NCI-H2107 treated with DMSO at 0.1 percent for 48 hours (cell line): ENCODE measurements at regions not wholly inside any gene's neighbourhood (a gene's known extent, or its start where the extent isn't known, plus 50 kb on each side); places are given as distances from the start of the nearest gene placed in this dataset.
"Not testable (repeated sequence)": the region's sequence is repeated elsewhere in the genome, so short reads cannot be mapped to it uniquely, and the experiment has no call there.

ENCODE experiments used
- DNase-seq: peaks from one replicate; lab custom pipeline; 2025; ENCODE audit not compliant: unreplicated experiment; lab: John Stamatoyannopoulos, UW

DNA sequence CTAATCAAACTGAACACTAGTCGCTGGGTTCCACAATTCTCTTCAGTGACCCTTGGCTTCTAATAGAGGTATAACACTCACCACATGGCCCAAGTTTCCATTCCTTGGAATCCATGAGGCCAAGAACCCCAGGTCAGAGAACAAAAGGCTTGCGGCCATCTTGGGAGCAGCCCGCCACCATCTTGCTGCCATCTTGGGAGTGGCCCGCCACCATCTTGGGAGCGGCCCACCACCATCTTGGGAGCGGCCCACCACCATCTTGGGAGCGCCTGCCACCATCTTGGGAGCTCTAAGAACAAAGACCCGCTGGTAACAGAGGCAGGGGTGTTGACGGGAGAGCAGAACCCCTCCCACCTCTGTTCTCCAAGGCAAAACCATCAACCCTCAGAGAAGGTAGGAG lies 493.4 kb downstream of the MATN1 start:
- DNase-seq, result no peak

- DNase-seq, result no peak
These were observed 493.8 kb downstream of the MATN1 start for GRCh38 chr1:30229557-30229956.

- no peak for DNase-seq
These were observed 496.7 kb downstream of the MATN1 start for GRCh38 chr1:30226648-30227047.

DNA sequence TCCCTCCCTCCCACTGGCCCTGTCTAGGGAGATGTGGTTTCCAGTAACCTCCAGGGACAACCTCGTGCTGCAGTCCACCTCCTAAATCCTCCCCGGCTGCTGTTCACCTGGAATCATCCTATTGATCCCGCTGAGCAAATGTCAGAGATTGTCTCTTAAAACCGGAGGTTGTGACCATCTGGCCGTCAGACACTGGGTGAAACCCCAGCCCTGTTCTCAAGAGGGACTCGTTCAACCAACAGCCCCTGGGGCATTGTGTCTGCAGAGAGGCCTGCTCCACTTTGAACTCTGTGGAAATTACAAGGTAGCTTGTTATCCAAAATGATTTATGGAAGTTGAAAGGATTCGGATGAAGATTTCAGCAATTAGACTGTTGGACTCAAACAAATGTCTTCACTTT lies 498.0 kb downstream of the MATN1 start:
- DNase-seq, result no peak

- DNase-seq, result no peak
These were observed 503.7 kb downstream of the MATN1 start for GRCh38 chr1:30219675-30220074.

GRCh38 chr1:30218438-30218837 lies 504.9 kb downstream of the MATN1 start:
- no peak for DNase-seq

- DNase-seq, result no peak
These were observed 506.8 kb downstream of the MATN1 start for GRCh38 chr1:30216602-30217001.

GRCh38 chr1:30213936-30214335 lies 509.4 kb downstream of the MATN1 start:
- DNase-seq, result no peak

- not testable (repeated sequence) for DNase-seq
These were observed 515.4 kb downstream of the MATN1 start for GRCh38 chr1:30207962-30208361.

- not testable (repeated sequence) for DNase-seq
These were observed 516.8 kb downstream of the MATN1 start for GRCh38 chr1:30206631-30207030.

- DNase-seq, result not testable (repeated sequence)
These were observed 518.5 kb downstream of the MATN1 start for GRCh38 chr1:30204916-30205315.

- no peak for DNase-seq
These were observed 522.4 kb downstream of the MATN1 start for GRCh38 chr1:30201015-30201414.

GRCh38 chr1:30200161-30200560 lies 523.2 kb downstream of the MATN1 start:
- DNase-seq, result no peak

GRCh38 chr1:30199563-30199962 lies 523.8 kb downstream of the MATN1 start:
- no peak for DNase-seq

DNA sequence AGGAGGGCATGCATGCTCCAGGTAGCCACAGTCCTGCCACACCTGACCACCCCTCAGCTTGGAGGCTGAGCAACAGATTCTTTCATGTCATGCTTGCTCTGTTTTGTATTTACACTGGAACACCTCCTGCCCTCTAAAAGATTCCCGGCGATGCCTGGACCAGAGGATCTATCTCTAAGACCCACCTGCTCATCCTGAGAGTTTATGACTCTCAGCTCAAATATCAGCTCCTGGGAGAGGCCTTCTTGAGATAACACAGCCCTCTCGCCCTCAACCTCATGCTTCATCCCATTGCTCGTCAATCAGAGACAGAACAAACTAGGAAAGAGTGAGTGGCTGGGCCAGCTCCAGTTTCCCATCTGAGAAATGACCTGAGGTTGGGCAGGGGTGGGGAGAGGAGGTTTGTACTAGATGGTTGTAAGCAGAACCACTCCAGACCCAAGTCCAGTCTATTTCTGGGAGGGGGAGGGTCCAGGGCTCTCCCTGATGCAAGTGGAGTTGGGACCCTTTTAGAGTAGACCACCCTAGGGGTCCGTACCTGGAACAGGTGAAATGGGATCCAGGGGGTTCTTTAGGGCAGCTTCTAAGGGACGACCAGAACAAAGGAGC lies 524.5 kb downstream of the MATN1 start:
- DNase-seq, result no peak

- DNase-seq, result no peak
These were observed 525.0 kb downstream of the MATN1 start for GRCh38 chr1:30198451-30198760.

DNA sequence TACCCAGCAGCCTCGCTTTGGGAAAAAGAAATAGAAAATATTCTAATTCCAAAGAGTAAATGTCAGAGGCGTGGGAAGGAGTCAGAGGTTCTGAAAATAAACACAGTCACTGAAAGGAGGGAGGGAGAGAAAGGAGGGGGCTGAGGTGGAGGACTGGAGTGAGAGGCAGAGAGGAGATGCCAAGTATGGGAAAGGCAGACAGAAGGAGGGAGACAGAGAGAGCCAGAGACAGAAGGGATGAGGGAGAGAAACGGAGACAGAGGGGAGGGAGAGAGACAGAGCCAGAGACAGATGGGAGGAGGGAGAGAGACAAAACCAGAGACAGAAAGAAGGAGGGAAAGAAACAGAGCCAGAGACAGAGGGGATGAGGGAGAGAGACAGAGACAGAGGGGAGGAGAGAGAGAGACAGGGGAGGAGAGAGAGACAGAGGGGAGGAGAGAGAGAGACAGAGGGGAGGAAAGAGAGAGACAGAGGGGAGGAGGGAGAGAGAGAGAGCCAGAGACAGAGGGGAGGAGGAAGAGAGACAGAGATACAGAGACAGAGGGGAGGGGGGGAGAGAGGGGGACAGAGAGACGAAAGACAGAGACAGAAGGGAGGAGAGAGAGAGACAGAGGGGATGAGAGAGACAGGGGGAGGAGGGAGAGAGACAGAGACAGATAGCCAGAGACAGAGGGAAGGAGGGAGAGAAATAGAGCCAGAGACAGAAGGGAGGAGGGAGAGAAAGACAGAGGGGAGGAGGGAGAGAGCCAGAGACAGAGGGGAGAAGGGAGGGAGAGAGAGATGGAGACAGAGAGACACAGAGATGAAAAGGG lies 525.5 kb downstream of the MATN1 start:
- DNase-seq, result no peak

DNA sequence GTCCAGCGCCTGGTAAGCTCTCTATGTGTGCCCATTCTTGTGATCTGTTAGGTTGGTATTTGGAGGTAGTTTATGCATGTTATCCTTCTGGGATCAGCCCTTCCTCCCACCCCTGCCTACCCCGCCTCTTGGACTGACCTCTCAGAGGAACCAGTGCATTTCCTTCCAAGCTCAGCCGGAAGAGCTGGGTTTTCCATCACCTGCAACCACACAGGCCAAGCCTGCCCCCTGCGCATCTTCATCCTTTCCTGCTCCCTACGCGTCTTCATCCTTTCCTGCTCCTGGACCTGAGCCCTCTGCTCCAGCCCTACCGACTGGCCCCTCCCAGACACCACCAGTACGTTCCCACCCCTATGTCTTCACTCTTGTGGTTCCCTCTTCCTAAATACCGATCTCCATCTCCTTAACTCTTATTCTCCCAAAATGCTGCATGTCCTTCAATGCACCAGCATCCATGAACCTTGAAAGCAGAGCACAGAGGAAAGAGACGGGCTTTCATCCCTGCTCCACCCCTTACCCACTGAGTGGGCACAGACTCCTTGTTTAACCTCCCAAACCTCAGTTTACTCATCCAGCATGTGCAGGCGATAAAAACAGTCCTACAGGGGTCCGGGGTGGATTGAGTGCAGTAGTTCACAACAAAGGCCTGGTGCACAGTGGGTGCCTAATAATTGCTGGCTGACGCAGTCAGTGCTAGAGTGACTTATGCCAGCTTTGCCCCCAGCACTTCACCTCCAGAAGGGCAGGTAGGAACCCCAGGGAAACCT lies 526.3 kb downstream of the MATN1 start:
- no peak for DNase-seq

GRCh38 chr1:30196457-30196856 lies 526.9 kb downstream of the MATN1 start:
- no peak for DNase-seq

GRCh38 chr1:30195424-30196134 lies 527.8 kb downstream of the MATN1 start:
- no peak for DNase-seq

DNA sequence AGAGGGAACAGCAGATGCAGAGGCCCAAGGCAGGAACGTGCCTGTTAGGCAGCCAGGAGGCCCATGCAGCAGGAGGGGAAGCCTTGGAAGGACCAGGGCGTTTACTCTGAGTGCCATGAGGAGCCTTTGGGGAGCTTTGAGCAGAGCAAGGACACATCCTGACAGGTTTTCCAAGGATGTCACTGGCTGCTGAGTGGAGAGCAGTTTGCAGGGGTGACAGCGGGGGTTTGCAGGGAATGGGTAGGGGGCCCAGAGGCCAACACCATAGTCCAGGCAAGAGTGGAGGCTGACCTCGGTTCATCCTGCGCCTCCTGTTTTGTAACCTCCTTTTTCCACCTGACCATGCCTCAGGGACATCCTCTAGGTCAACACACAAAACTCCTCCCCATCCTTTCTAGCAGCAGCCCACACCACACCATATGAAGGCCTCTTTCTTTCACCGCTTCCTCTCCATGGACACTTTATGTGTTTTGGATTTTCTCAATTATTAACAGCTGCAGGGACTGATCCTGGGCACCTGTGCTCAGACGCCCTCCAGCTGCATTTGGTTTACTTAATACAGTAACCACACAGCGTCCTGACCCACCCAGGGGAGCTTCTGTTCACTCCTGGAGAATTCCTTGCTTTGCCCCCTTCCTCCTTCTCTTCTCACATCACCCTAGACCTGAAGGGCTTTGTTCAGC lies 528.5 kb downstream of the MATN1 start:
- no peak for DNase-seq
